Stimulated activated CD4-positive, alpha-beta T cell treated with anti-CD3 and anti-CD28 coated beads, TNF-alpha, amount 100 ng/mL, for 24 hours (primary cell): ENCODE measurements at regions not wholly inside any gene's neighbourhood (a gene's known extent, or its start where the extent isn't known, plus 50 kb on each side); places are given as distances from the start of the nearest gene placed in this dataset.

Source experiments
- DNase-seq, 3 experiments: peaks; one replicate each; pipeline ENCODE4 v3.0.0-alpha.2; 2020; ENCODE audit warnings: low read depth in 3 of 3

GRCh38 chr4:26137288-26137687 is 183.5 kb upstream of the RBPJ start:
- DNase-seq, result no peak

DNA sequence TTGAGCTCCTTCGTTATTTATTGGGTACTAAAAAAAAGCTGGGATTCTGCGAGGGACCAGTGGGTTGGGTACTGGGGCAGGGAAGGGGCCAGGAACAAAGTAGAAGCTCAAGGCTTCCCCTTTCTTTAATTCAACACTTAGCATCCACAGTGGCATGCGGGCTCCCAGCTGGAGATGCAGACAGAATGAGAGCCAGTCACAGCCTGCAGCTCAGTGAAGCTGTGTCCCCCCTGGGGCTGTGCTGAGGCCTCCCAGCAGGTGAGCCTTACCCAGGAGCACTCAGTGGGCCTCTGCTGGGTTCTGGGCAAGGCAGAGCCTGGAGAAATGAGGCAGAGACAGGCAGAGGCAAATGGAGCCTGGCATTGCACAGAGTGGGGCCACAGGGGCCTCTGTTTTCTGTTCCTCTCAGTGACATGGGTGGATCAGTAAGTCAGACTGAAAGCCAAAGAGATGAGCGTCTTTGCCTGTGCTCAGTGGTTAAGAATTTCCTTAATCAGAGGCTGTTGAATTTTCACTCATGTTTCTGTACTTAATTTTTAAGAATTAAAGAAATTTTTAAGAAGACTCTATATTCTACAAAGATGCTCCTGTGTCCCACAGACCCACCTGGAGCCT is 181.4 kb upstream of the RBPJ start:
- no peak for DNase-seq

DNA sequence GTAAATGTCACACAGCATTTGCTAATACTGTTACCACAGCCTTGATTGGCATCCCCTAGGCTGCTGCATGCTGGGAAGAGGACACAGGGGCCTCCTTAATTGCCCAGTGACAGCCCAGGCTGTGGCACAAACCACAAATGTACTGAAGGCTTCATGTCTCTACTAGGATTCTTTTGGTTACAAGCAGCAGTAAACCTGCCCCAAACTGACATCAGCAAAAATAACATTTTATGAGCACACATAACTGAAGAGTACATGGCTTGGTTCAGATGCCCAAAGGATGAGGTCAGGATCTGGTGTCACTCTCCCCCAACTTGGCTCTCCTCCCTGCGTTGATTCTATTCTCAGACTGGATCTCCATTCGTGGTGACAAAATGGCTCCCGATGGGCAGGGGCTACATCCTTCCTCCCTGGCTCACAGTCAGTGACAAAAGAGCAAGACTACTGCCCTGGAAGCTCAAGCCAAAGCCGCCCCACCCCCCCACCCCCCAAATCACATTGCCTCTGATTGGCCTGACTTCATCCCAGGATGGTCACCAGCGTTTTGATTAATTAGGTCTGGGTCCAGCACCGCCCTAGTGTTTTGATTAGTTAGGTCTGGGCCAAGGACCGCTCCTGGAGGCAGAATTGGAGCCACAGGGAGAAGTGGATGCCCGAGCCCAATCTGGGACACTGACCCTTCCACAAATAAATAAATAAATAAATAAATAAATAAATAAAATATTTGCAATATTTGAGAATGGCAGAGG is 180.5 kb upstream of the RBPJ start:
- DNase-seq, result no peak

- no peak for DNase-seq
Observed at GRCh38 chr4:26141051-26141721, 179.6 kb upstream of the RBPJ start.

- DNase-seq, result no peak
Observed at GRCh38 chr4:26141911-26142638, 178.7 kb upstream of the RBPJ start.

DNA sequence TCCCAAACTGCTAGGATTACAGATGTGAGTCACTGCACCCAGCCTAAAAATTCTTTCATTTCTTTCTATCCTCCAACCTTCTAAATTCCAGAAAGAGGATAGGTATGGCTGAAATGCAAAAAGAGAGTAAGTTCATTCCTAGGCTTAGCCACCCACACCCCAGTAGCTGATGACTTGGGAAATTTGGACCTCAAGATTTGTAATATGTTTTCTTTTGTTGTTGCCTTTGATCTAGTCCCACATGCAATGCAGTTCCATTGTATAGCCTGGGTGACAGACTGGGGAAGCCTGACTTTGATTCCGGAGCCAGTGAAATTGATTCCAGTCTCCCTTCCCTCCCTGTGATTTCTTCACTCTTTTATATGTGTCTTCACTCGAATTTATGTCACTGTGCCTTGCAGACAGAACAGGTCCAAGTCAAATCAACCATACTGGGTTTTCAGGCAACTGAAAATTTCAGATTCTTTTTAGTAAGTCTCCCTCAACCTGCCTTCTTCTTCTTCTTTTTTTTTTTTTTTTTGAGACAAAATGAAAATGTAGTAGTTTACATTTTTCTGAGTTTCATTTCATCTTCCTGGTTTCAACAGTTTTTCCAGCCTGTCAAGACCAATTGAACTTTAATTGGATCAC is 176.2 kb upstream of the RBPJ start:
- no peak for DNase-seq

GRCh38 chr4:26145212-26145611 is 175.6 kb upstream of the RBPJ start:
- DNase-seq, result no peak

- no peak for DNase-seq
Observed at GRCh38 chr4:26148927-26149326, 171.9 kb upstream of the RBPJ start.

- DNase-seq, result peak; percentile 16 to 47 (median 21)
Observed at GRCh38 chr4:26150948-26151347, 169.9 kb upstream of the RBPJ start.

GRCh38 chr4:26151615-26152014 is 169.2 kb upstream of the RBPJ start:
- no peak for DNase-seq

DNA sequence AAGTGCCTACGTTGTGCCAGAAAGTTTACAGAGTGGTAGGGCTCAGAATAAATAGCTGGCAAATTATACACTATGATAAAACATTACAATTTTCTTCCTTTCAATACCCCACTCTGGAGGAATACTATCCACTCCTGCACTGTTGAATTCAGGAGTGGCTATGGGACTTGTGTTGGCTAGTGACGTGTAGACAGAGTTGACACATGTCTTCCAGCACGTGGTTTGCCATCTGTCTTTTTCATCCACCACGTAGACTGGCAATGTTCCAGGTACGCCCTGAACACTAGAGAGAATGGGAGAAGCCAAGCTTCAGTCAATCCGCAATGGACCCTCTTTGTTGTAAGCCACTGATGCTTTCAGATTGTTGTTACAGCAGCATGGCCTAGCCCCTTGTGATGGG is 168.8 kb upstream of the RBPJ start:
- DNase-seq, result no peak

DNA sequence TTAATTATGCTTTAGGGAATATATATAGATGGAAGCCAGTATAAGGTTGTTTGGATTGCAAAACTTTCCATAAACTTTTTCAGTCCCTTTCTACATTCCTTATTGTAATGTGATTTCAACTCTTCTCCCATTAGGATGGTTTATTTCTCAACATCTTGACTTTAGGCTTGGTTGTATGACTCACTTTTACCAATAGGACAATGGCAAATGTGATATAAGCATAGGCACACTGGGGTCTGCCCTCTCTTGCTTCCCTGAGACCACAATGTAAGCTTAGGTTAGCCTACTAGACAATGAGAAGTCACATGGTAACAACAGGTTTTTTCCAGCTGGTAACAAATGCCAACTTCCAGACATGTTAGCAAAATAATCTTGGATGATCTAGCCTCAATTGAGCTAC is 163.3 kb upstream of the RBPJ start:
- DNase-seq, result no peak

GRCh38 chr4:26160591-26160990 is 160.2 kb upstream of the RBPJ start:
- DNase-seq, result no peak

DNA sequence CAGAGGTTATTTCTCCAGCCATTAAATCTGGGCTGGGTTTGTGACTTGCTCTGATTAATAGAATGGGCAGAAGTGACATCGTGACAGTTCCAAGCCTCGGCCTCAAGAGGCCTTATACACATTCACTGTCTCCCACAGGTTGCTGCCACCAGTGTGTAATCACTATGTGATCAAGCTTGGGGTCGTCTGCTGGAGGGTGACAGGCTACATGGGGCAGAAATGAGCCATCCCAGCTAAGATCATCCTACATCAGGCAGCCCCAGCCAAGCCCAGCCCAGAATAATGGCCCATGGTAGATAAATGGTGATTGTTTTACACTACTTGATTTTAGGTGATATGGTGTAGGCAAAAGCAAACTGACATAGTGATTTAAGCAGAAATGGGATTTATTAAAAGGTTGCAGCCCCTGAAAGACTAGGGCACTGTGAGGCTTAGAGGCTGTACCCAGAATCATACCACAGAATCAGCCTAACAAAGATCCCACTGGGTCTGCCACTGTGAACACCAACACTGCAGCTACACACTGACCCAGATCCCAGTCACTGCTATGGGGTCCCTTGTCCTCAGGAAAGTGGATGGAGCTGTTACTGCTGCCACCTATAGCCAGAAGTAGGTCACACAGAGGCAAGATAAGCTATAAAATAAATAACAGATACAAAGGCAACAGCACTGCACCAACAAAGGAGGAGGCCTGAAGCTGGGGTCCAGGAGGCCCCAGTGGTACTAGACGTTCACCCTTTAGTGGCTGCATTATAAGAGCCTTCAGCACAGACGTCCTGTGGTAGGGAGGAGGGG is 159.6 kb upstream of the RBPJ start:
- DNase-seq, result no peak

DNA sequence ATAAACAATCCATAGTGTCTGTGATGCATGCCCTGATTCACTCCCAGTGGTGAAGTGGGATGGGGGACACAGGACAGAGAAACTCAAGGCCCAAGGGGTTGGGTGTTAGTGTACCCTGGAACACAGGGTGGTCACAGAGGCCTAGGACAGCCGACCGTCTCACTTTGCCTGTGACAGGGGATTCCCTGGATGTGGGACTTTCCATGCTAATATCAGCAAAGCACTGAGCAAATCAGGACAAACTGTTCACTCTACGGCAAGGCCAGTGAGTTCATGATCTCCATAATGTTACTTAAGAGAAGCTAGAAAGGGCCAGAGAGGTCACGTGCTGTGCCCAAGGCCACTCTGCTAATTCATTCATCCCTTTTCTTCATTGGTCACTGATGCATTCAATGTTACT is 158.7 kb upstream of the RBPJ start:
- no peak for DNase-seq

- DNase-seq, result no peak
Observed at GRCh38 chr4:26163425-26164362, 157.1 kb upstream of the RBPJ start.

- no peak for DNase-seq
Observed at GRCh38 chr4:26171501-26171900, 149.3 kb upstream of the RBPJ start.

DNA sequence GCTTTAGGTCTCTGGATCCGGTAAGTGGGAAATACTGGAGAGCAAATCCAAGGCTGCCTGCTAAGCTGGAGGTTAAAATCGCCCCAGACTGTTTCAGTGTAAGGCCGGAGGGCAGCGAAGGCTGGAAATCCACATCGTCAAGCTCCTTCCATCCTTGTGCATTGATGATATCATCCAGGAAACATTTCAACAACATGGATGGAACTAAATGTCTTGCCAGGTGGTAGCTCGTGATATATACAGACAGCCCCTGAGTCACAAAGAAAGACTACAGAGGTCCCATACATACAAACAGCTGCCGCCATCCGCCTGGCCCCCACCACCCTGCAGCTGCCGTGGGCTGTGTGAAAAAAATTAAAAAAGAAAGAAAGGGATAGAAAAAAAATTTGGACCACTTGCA is 148.9 kb upstream of the RBPJ start:
- no peak for DNase-seq

DNA sequence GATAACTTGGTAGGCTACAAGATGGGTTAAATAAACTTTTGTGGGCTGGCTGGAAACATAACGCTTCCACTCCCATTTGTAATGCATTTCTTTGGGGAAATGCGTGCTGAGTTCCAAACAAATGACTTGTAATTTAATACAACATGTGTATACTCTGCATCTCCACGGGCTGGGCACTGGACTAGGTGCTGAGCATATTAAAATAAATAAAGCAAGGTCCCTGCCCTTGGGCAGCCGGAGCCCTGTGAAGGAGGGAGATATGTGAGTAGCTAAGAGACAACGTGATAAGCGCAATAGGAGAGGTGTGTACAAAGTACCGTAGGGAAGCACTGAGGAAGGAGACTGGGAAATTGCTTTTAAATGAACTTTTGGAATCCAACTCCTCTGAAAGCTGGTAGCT is 147.2 kb upstream of the RBPJ start:
- no peak for DNase-seq

DNA sequence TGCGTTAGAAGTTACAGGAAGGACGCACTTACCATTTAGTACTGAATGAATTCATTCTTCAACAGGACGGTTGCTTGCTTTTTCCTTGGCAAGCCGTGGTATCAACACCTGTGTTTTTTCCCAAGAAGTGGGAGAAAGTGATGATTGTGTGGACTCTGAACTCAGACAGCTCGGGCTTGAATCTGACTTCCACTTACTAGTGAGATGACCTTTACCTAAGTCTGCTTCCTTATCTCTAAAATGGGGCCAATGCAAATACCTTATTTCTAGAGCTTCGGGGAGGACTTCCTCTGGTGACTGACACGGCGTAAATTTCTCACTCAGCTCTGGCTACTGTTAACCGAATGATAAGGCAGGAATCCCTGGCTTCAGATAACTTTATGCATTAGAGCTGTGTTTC is 146.8 kb upstream of the RBPJ start:
- DNase-seq, result no peak
